HCT116 (cell line): ENCODE measurements at regions not wholly inside any gene's neighbourhood (a gene's known extent, or its start where the extent isn't known, plus 50 kb on each side); places are given as distances from the start of the nearest gene placed in this dataset.

Experiments
- ATAC-seq: fragments of 200-7000 bp; cut with Tn5 transposase; 2 replicates; pipeline ENCODE4 v1.9.1; 2020; ENCODE audit warnings: mild to moderate bottlenecking, moderate library complexity
- BruUV-seq: library from RNA; stranded (reverse); fragments of 400-500 nt; replicated peaks from 2 replicates; lab custom pipeline; 2021; lab: Mats Ljungman, UMichigan
- CTCF ChIA-PET: fragments of 300-600 bp; sonication (Branson Sonifier 250); formaldehyde crosslinking; loops from one replicate; lab custom pipeline; 2021; ENCODE audit warnings: antibody characterized with exemption; lab: Charles Lee
- POLR2A ChIA-PET: fragments of 300-600, 350-600 bp; sonication (Branson Sonifier 250); formaldehyde crosslinking; loops from one replicate; lab custom pipeline; 2021; ENCODE audit warnings: antibody characterized with exemption; lab: Charles Lee
- RAD21 ChIA-PET, 2 experiments: fragments of 300-600 bp; sonication (Branson Sonifier 250); formaldehyde crosslinking; loops; one replicate each; lab custom pipeline; 2023; ENCODE audit warnings: low total read pairs in 2 of 2; ENCODE audit not compliant: uncharacterized antibody in 2 of 2, unreplicated experiment in 2 of 2, low non-redundant PET in 1 of 2; lab: Charles Lee
- DNase-seq: peaks from one replicate; pipeline ENCODE4 v3.0.0-alpha.2; 2010; ENCODE audit warnings: low read depth, low spot score
- H2AFZ ChIP-seq: fragments of 200-600 bp; shearing (Covaris generic), sonication (generic); 2 replicates; pipeline ENCODE4 v1.6.1; 2017; ENCODE audit warnings: low read depth, mixed run types, mixed read lengths, antibody characterized with exemption, low read length; ENCODE audit not compliant: poor library complexity, severe bottlenecking
- H3K27ac ChIP-seq: 2 replicates; pipeline ENCODE4 v1.5.1; 2012; ENCODE audit warnings: low read depth, low read length
- H3K27me3 ChIP-seq: fragments of 200-600 bp; sonication (generic); 2 replicates; pipeline ENCODE4 v1.6.1; 2016; ENCODE audit warnings: mixed run types, low read length, mixed read lengths; ENCODE audit not compliant: insufficient read depth
- H3K36me3 ChIP-seq, 2 experiments: fragments of 200-500 bp in 1 of 2; fragments of 200-600 bp in 1 of 2; sonication (Bioruptor generic) in 1 of 2; sonication (generic) in 1 of 2; 2 replicates each; pipeline versions ENCODE4 v1.5.1 to v1.6.1; 2014 to 2016; ENCODE audit warnings: low read length in 2 of 2, inconsistent platforms in 1 of 2, mixed read lengths in 1 of 2, mixed run types in 1 of 2; ENCODE audit not compliant: insufficient read depth in 2 of 2, control insufficient read depth in 1 of 2
- H3K4me1 ChIP-seq, 2 experiments: fragments of 200-600 bp in 1 of 2; sonication (generic) in 1 of 2; 2 replicates each; pipeline versions ENCODE4 v1.5.1 to v1.6.1; 2012 to 2017; ENCODE audit warnings: low read length in 2 of 2, inconsistent platforms in 1 of 2, mild to moderate bottlenecking in 1 of 2, mixed read lengths in 1 of 2, mixed run types in 1 of 2, moderate library complexity in 1 of 2; ENCODE audit not compliant: insufficient read depth in 2 of 2, control insufficient read depth in 1 of 2
- H3K4me2 ChIP-seq: fragments of 200-600 bp; sonication (generic); 2 replicates; pipeline ENCODE4 v1.6.1; 2017; ENCODE audit warnings: mixed run types, low read length, mixed read lengths
- H3K4me3 ChIP-seq, 2 experiments: fragments of 200-600 bp in 1 of 2; sonication (generic) in 1 of 2; replicated peaks in 1 of 2; 2 replicates each; pipeline ENCODE4 v1.5.1; 2011 to 2016; ENCODE audit warnings: low read length in 2 of 2, control low read depth in 1 of 2, low read depth in 1 of 2, mild to moderate bottlenecking in 1 of 2, mixed read lengths in 1 of 2, mixed run types in 1 of 2
- H3K79me2 ChIP-seq: fragments of 200-600 bp; sonication (generic); 2 replicates; pipeline ENCODE4 v1.6.1; 2017; ENCODE audit warnings: mild to moderate bottlenecking, mixed run types, low read length, moderate library complexity, mixed read lengths; ENCODE audit not compliant: insufficient read depth
- H3K9ac ChIP-seq: fragments of 200-600 bp; sonication (generic); 2 replicates; pipeline ENCODE4 v1.6.1; 2016; ENCODE audit warnings: low read length, mixed read lengths
- H3K9me2 ChIP-seq: fragments of 200-600 bp; sonication (generic), shearing (Covaris generic); 2 replicates; pipeline ENCODE4 v1.6.1; 2017; ENCODE audit warnings: mixed run types, mild to moderate bottlenecking, moderate library complexity; ENCODE audit not compliant: insufficient read depth
- H3K9me3 ChIP-seq, 2 experiments: fragments of 200-500 bp in 1 of 2; fragments of 200-600 bp in 1 of 2; sonication (Bioruptor generic) in 1 of 2; sonication (generic) in 1 of 2; 2 replicates each; pipeline ENCODE4 v1.6.1; 2014 to 2017; ENCODE audit warnings: low read length in 2 of 2, mixed read lengths in 2 of 2, inconsistent platforms in 1 of 2, low read depth in 1 of 2, mild to moderate bottlenecking in 1 of 2, mixed run types in 1 of 2, moderate library complexity in 1 of 2; ENCODE audit not compliant: control insufficient read depth in 1 of 2, insufficient read depth in 1 of 2
- H4K20me1 ChIP-seq: fragments of 200-600 bp; sonication (generic), shearing (Covaris generic); 2 replicates; pipeline ENCODE4 v1.6.1; 2017; ENCODE audit warnings: mixed run types, mild to moderate bottlenecking, moderate library complexity; ENCODE audit not compliant: insufficient read depth
- CBX3 ChIP-seq: IDR thresholded peaks from 2 replicates; pipeline ENCODE4 v1.6.1; 2012; ENCODE audit warnings: low read depth
- CEBPB ChIP-seq: IDR thresholded peaks from 2 replicates; pipeline ENCODE4 v1.6.1; 2012; ENCODE audit warnings: low read depth
- ELF1 ChIP-seq: IDR thresholded peaks from 2 replicates; pipeline ENCODE4 v1.6.1; 2012; ENCODE audit warnings: low read depth, borderline replicate concordance
- EZH2phosphoT487 ChIP-seq: fragments of 200-600 bp; IDR thresholded peaks from 2 replicates; pipeline ENCODE4 v1.6.1; 2018; ENCODE audit warnings: antibody characterized with exemption, borderline replicate concordance
- FOSL1 ChIP-seq: IDR thresholded peaks from 2 replicates; pipeline ENCODE4 v1.6.1; 2012; ENCODE audit warnings: low read depth
- JUND ChIP-seq: IDR thresholded peaks from 2 replicates; pipeline ENCODE4 v1.6.1; 2012
- REST ChIP-seq: IDR thresholded peaks from 2 replicates; pipeline ENCODE4 v1.6.1; 2012; ENCODE audit warnings: low read depth
- SP1 ChIP-seq: IDR thresholded peaks from 2 replicates; pipeline ENCODE4 v1.6.1; 2012; ENCODE audit warnings: low read depth
- ZBTB33 ChIP-seq: IDR thresholded peaks from 2 replicates; pipeline ENCODE4 v1.6.1; 2011; ENCODE audit warnings: mild to moderate bottlenecking, low read length, moderate library complexity; ENCODE audit not compliant: insufficient replicate concordance; ENCODE audit errors: extremely low read depth
- ZFX ChIP-seq: fragments of 450-650 bp; IDR thresholded peaks from 2 replicates; pipeline ENCODE4 v1.6.1; 2017
- ZNF274 ChIP-seq: fragments of 200-500 bp; sonication (Bioruptor generic); IDR thresholded peaks from 2 replicates; pipeline ENCODE4 v1.6.1; 2014; ENCODE audit warnings: mild to moderate bottlenecking, low read depth, low read length, inconsistent platforms
- intact Hi-C: fragments of 100-400 bp; cut with micrococcal nuclease; formaldehyde crosslinking; loops from 2 replicates; pipeline ENCODE4 v1.10.0; 2022
- TF ChIP-seq, protein P1 (sequence below): IDR thresholded peaks from 2 replicates; pipeline ENCODE4 v1.6.1; 2012

DNA sequence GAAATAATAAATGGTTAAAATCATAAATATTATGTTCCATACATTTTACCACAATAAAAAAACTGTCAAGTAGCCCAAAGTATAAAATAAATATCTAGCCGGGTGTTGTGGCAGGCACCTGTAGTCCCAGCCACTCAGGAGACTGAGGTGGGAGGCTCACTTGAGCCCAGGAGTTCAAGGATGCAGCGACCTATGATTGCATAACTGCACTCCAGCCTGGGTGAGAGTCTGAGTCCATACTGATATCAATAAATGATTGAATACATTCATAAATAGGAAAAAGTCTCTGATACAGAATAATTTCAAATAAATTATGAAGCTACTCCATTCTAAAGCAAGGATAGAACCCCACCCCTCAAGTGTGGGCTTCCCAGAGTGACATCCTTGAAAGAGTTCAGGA, 68.5 kb upstream of the GATA2 start:
- Histone ChIP-seq H3K9ac (no peak overlapping the region), H3K27ac (no peak overlapping the region), H3K79me2 (no peaks in the 10 kb centered on the region), H3K27me3 (no peaks in the 10 kb centered on the region), H4K20me1 (no peaks in the 10 kb centered on the region), H3K36me3 (no peaks in the 10 kb centered on the region), H3K9me3 (no peaks in the 10 kb centered on the region), H2AFZ (no peak overlapping the region), H3K4me1 (peaks cover 9% of the 10 kb centered on the region in 2 experiments), H3K9me2 (no peaks in the 10 kb centered on the region), H3K4me3 (no peak overlapping the region), H3K4me2 (no peak overlapping the region)
- intact Hi-C loops = no loop called here
- TF ChIP-seq CBX3 (no peak), ELF1 (no peak), REST (no peak), JUND (no peak), CEBPB (no peak), ZBTB33 (no peak), SP1 (no peak), ZFX (no peak), FOSL1 (no peak), EZH2phosphoT487 (no peak), ZNF274 (no peak)
- TF ChIP-seq, protein P1, sequence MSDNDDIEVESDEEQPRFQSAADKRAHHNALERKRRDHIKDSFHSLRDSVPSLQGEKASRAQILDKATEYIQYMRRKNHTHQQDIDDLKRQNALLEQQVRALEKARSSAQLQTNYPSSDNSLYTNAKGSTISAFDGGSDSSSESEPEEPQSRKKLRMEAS = no peak
- ChIA-PET RAD21 (no interaction called here), CTCF (no interaction called here), POLR2A (no interaction called here)
- ATAC-seq (no peak), DNase-seq (no peak)
- BruUV-seq = no TSS peak
